Activated naive CD8-positive, alpha-beta T cell treated with anti-CD3 and anti-CD28 coated beads, Interleukin-2, amount 50 U/mL, for 16 hours (primary cell): ENCODE measurements at regions not wholly inside any gene's neighbourhood (a gene's known extent, or its start where the extent isn't known, plus 50 kb on each side); places are given as distances from the start of the nearest gene placed in this dataset.

ENCODE experiments used
- DNase-seq: peaks from one replicate; pipeline ENCODE4 v3.0.0-alpha.2; 2020; ENCODE audit warnings: low read depth, low spot score

DNA sequence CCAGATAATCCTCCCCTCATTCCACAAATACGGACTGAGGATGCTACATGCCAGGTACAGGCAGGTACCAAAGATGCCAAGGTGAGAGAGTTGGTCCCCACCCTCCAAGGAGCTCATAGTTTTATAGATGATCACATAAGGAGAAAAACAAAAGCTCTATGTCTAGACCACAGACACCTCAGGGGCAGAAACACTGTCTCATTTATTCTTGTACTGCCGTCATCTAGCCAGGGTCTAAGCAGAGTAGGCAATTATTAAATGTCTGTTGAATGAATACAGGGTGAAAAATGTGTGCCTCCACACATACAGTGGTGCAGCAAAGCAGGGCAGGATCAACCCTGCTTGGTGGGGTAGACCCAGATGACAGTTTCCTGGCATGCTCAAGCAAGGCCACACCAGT, 439.8 kb upstream of the JARID2 start:
- no peak for DNase-seq

DNA sequence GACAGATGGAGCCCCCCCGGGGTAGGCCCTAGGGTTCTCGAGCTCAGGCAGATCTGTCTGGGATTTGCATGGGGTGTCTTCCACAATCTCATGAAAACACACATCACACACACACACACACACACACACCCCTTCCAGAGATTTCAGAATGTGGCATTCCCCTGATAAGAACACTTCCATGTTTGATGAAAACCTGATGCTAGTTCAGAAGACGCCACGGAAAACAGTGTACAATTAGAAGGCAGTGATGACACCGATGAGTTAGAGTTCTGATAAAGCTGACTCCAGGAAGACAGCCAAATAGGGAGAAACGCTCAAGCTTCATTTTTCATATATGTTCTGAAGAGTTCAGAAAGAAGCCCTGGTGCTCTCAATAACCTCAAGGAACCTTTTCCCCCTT, 438.7 kb upstream of the JARID2 start:
- DNase-seq, result no peak

DNA sequence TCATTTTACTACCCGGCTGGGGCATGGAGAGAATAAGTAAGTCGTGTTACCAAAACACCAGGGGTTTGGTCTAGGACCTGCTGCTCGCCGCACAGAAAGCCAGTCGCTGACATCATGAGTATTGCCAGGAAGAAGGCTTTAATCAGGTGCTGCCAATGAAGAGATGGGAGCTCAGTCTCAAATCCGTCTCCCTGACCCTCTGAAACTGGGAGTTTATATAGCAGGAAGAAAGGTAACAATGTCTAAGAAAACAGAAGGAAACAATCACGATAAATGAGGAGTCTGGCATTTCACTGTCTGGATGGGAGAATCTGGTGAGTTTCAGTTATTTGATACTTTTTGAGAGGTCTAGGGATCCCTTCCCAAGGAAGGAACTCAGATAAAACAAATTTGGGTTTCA, 437.9 kb upstream of the JARID2 start:
- DNase-seq, result no peak

DNA sequence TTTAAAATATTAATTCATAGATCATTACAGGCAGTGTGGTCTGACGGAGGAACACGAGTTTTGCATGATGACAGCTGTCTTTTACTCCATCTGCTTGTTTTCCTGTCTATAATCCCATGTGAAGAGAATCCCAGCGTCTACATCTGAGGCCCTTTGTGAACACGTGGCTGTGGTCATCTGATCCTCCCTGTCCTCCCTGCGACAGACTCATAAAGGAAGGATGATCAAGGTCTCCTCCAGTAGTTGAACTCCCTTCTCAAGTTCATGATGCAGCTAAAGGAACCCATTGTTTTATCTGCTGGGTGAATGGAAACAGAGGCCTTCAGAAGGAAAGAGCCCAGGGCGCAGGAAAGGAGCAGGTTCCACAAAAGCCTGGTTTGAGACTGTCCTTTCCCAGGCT, 435.8 kb upstream of the JARID2 start:
- DNase-seq, result no peak

DNA sequence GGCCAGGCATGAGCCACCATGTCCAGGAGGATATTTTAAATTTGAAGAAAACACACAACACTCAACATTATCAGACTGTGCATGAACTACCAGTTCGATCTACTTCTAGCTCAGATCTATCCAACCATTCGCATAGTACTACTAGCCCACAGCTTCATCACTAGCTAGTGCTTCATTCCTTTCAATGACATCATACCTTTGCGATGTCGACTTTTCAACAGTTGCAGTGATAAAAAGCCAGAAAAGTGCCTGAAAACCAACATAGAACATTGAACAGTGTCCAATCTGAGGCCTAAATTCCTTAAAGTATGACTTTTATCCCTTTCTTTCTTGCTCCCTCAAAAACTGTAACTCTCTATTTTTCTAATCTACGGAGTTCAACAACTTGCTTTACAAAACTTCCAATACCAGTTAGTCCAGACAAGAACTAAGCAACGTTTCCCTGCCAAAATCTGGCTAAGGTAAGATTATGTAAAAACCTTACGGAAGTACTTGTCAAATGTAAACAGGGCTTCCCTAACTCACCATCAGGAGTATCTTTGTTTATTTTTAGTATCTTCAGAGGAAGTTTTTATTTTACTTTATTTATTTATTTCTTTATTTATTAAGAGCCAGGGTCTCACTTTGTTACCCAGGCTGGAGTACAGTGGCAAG, 434.0 kb upstream of the JARID2 start:
- no peak for DNase-seq

DNA sequence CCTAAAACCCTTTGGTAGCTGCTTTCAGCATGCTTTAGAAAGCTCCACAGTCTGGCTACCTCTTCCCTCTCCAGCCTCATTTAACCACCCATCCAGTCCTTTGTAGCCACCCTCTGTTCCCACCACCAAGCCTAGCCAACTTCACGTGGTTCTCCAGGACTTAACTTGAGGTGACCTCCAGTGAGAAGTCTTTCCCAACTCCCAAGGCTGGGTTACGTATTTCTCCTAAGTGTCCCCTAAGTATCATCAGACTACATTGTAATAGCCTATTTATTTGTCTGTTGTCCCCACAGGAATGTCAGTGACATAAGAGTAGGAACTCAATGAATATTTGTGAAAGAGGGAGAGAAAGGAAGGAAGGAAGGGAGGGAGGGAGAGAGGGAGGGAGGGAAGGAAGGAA, 431.9 kb upstream of the JARID2 start:
- DNase-seq, result no peak

DNA sequence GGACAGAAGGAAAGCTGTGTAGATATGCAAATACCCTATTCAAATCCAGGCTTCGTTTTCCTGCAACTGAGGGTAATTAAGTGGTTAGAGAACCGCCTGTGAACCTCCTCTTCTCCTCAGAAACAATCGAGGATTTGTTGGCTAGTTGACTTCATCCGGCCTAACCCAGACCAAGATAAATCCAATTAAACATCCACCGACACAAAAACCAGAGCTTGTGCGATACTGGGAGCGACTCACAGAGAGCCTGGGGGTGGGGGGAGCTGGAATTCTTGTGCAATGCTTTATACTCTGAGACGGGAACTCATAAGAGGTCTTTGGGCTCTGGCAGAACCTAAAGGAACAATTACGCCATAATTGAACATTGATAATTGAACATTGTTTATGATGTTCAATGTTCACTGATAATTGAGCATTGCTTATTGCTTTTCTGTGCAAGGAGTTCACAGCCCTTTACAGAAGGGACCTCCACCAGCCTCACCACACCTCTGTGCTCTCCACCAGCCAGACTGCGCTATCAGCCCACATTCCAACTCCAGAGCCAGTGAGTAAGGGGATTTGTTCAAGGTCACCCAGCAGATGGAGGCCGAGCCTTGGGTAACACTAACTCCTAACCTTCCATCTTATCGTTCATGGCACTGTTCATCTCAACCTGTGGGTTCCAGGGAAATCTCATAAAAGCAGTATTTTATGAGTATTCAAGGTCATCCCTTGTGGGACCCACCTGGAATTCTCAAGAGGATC, 429.6 kb upstream of the JARID2 start:
- DNase-seq, result no peak

DNA sequence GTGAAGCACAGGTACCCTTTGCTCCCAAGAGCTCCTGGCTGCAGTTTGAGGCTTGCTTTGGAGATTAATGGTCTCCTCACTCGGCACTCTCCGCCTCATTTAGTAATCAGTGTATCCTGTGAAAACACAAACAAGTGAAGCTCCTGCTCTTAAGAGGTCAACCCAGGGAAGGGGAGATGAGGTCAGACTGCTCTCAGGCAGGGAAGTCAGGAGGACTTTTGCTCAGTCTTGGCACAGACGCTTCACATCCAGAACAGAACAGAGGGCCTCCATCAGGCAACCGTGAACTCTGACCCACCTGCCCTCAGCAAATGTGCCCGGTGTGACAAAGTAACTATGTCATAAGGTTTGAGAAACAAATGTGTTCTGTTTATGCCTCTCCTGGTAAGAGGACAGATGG, 428.8 kb upstream of the JARID2 start:
- DNase-seq, result no peak

DNA sequence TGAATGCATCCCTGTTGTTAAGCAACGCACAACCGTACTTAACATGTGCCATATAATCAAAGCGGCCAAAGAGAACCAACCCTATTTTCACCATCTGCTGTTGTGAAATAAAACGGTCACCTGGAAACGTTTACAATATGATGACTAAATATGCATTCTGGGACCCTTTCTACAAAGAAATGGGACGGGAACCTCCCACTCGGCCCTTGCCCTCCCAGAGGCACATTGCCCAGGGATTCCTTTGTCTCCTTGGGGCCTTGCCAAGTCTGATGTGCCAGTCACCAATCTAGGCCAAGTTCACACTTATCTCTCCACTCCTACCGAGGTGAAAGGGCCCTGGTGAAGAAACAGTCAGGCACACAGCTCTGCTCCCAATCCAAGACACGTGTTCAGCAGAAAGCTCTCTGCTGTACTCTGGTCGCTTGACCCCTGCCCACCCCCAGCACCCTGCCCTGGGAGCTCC, 427.4 kb upstream of the JARID2 start:
- no peak for DNase-seq

DNA sequence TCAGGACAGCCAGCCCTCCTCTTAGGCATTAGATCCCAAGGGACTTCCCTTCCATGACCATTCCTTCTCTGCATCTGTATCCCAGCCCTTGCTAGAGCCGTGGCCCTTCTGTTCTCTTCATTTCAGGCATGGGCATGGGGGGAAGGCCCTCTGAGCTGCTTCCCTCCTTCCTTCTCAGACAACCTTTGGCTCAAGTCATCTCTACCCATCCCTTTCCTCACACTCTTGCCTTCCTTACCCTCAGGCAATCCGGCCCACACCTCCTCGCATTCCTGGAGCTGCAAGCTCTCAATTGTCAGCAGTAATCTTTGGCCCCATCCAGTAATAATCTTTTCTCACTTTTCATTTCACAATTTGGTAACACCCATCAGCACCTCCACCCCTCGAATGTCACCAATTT, 426.9 kb upstream of the JARID2 start:
- DNase-seq, result no peak

DNA sequence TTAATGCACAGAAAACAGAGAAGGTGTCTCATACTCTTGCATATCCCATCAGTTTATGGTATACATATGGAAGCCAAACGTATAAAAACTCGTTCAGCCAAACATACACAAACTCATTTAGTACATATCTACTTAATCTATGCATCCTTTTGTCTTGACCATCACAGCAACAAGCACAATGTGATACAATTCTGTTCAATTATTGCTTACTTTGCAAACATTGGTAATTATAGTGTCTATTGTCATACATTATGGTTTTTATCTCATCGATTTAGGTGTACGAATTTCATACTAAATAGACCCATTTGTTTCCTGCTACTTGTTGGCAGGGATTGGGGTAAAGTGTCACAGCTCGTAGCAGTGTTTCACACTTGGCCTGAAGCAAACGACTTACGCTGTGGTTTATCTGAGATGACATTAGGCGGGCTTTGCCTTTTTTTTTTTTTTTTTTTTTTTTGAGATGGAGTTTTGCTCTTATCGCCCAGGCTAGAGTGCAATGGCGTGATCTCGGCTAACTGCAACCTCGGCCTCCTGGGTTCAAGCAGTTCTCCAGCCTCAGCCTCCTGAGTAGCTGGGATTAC, 425.9 kb upstream of the JARID2 start:
- no peak for DNase-seq

DNA sequence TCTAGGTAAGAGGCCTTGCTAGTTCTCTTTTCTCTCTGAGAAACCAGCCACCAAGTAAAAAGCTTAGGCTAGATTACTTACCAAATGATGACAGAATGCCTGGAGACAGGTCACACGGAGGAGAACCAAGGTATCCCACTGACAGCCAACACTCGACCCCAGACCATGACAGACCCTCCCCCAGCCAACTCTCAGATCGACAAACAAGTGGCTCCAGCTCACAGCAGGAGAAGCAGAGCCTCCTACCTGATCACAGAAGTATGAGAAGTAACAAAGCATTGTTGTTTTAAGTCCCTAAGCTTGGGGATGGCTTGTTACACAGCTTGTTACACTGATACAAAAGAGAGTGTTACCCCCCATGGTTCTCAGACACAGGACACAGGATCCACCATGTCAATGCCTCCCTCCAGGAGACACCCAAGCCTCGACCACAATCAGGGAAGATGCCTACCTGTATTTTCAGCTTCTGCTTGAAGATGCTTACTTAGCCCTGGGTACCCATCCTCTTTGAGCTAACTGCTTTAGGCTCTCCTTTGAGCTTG, 423.8 kb upstream of the JARID2 start:
- no peak for DNase-seq

DNA sequence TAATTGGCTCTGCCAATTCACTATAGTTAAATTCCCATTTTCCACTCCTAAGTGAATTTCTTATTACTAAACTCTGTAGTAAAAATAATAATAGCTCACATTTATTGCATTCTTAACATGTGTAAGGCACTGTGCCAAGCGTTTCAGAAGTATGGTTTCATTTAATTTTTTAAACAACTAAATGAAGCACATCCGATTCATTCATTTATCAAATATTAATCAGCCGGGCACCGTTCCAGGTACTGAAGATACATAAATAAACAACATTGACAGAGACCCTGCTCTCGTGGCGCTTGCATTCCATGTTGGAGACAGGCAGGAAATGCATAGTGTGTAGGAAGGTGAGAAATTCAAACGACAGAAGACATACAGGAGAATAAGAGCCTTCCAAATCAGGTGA, 423.2 kb upstream of the JARID2 start:
- DNase-seq, result no peak

DNA sequence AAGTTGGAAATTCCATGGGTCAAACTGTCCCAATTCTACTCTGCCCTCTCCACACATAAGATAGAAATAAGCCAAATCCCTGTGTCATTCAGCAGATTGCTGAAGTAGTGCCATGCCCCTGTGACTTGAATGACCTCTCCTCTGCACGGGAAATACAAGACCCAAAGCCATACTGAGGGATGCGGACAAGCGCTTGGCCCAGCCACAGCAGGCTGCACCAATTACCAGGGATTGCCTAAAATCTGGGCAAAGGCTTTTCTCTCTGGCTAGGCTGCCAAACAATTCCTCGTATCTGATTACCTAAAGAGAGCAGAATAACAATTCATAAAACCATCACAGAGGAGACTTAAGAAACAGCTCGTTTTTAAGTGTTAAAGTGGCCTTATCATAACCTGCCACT, 421.8 kb upstream of the JARID2 start:
- DNase-seq, result no peak

DNA sequence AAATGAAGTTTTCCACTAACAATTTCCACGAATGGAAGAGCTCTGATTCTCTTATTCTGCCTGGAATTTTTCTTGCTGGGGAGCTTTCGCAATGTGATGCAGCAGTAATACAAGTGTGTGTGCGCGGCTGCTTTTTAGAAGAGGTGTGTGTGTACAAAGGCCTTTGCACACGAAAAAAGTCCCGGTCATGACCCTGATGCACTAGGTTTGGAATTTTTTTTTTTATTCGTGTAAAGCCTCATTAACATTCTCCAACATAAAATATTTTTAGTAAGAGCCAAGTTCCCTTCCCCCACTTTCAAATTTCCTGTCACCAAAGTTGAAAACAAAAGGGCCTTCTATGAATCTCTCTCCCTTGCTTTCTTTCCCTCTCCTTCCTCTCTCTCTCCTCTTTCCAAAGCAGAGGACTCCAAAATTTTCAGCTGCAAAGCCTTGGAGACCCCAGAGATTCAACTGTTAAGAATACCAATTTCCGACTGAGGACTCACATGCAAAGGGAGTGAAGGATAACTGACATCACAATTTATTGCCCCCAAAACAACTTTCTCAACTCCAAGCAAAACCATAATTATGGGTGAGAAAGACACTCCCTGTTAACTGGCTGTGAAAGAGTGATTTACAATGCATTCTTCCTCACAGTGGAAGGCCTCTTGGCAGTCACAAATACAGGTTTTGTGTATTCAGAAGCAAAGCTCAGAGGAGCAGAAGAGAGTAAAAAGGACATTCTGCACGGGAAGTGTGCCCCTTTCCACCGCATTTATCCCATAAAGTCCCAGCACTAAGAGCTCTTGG, 421.2 kb upstream of the JARID2 start:
- no peak for DNase-seq

DNA sequence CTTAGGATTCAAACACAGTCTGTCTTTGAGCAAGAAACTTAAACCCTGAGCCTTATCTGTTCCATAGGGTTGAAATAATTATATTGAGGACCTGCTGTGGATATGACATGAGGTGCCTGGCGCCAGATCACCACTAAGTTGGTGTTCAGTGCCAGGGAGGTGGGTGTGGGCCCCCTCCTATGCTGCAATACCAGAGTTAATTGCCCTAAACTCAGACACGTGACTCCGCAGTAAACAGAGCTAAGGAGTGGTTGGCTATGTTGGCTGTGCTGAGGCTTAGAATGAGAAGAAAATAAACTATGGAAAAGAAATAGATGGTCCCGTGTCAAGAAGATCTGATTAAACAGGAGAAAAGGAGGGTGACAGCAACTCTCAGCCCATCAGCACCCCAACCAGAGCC, 419.4 kb upstream of the JARID2 start:
- no peak for DNase-seq

DNA sequence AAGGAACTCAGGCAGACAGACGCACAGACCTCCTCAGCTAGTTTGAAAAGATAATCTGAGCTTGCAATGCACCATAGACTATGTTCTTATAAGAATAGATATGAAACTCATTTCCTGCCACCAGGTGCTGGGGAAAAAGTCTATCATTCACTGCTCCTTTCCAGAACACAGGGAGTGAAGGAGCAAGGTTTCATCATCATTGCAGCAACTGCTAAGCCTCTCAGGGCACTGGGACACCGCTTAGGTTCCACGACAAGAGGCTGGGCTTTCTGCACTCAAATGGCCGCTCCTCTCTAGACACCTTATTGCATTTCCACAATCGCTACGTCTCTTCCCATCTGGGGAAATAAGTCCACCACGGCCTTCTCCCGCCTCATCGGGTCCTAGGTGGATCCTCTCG, 418.5 kb upstream of the JARID2 start:
- no peak for DNase-seq

DNA sequence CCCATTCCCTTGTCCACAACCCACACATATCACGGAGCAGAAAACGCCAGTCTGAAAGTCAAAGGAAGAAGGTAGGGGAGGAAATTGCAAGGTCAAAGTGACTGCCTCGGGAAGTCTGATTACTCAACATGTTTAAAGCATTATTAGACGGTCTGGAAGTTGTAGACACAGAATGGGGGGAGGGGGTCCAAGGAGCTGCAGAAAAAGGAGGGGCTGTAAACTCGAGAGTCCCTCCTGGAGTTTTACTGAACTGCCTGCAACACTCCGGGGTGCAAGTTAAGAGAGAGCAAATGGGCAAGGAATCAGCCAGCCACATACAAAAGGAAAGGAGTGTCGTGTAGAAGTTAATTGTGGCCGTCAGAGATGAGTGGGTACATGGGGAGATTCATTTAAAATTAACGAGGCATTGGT, 417.7 kb upstream of the JARID2 start:
- DNase-seq, result no peak

DNA sequence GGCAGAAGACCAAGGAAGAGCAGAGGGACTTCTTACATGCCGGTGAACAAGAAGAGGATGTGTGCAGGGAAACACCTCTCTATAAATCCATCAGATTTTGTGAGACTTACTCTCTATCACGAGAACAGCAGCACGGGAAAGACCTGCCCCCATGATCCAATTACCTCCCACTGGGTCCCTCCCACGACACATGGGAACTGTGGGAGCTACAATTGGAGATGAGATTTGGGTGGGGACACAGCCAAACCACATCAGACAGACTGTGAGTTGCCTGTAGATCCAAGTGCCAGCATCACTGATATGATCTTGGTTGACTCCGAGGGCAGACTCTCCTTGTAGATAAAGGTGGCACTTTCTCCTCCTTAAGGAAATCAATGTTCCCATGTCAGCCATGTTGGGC, 414.8 kb upstream of the JARID2 start:
- DNase-seq, result no peak

DNA sequence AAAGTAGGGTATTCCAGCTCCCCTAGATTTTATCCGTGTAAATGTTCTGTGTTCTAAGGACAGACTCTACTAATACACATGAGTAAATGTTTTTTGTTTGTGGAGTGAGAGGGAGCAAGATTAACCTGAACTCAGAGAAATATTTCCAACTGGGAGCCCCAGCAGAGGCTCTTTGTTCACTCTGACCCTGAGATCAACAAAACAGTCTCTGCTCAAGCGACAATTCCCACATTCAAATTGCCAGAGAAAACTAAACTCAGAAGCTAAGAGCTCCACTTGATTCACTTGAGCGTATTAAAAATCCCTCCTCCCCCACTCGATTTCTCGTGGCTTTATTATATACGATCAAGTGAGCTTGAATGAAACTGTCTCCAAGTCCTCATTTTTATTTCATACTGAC, 413.9 kb upstream of the JARID2 start:
- no peak for DNase-seq

DNA sequence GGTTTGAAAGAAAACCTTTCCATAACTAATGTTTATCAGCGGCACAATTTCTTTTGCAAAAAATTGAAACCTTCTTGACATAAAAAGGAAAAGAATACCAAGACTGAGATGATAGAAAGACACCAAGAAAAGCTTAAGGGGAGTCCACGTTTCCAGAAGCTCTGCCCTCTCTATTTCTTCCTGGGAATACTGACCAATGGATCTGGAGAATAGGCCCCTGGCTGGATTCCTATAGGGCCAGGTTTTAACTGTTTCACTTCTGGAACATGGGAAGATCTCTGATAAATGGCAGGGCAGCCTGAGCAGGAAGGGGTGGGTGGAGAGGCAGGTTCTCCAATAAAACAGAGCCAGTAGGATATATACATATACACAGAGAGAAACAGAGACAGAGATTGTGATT, 413.4 kb upstream of the JARID2 start:
- DNase-seq, result no peak

DNA sequence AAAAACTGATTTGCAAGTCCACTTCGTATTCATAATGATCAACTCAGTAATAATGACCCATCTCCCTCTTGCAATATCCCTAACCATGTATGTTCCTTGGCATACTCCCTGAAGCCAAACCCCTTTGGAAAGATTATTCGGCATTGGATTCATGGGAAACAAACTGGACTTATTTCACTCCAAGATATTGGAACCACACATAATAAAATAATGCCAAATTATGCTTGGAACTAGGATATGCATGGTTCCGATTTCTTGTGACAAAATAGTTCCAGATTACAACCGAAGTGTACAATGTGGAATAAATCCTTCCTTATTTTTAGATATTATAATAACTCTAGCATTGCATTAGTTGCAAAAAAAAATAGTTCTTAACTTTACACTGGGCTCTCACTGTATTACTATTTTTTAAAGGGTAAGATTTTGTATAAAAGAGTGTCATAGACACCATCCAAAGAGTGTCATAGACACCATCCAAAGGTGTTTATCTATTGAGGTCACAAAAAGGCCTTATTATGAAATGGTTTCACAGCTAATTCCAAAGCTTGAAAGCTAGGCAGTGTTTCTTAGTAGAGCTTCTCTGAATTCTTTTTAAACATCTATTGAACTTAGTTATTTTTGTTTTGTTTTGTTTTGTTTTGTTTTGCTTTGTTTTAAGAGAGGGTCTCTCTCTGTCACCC, 410.9 kb upstream of the JARID2 start:
- DNase-seq, result no peak
